ENCODE measurements at regions not wholly inside any gene's neighbourhood (a gene's known extent, or its start where the extent isn't known, plus 50 kb on each side); places are given as distances from the start of the nearest gene placed in this dataset.

- Histone ChIP-seq H3K4me1 (peaks cover 17% of the 10 kb centered on the region), H3K9me3 (replicated peaks) (no peaks in the 10 kb centered on the region), H3K36me3 (no peaks in the 10 kb centered on the region), H3K27me3 (ENCODE audit: low read depth) (no peaks in the 10 kb centered on the region), H3K27ac (replicated peaks) (no peak overlapping the region), H3K4me3 (no peak overlapping the region)
- intact Hi-C loops (cut with micrococcal nuclease), result no loop called here
- no peak for DNase-seq
- TF ChIP-seq CTCF (IDR thresholded peaks at IDR 0.05; ENCODE audit: borderline replicate concordance), result no peak
Measured at GRCh38 chr10:88058750-88059149, 195.3 kb downstream of the PTEN start.

GRCh38 chr10:88059190-88059589, 195.8 kb downstream of the PTEN start:
- Histone ChIP-seq H3K9me3 (replicated peaks) (no peaks in the 10 kb centered on the region), H3K27me3 (ENCODE audit: low read depth) (no peaks in the 10 kb centered on the region), H3K36me3 (no peaks in the 10 kb centered on the region), H3K27ac (replicated peaks) (no peak overlapping the region), H3K4me3 (no peak overlapping the region), H3K4me1 (peaks cover 21% of the 10 kb centered on the region)
- DNase-seq, result no peak
- no peak for TF ChIP-seq CTCF (IDR thresholded peaks at IDR 0.05; ENCODE audit: borderline replicate concordance)
- intact Hi-C loops (cut with micrococcal nuclease), result no loop called here

DNA sequence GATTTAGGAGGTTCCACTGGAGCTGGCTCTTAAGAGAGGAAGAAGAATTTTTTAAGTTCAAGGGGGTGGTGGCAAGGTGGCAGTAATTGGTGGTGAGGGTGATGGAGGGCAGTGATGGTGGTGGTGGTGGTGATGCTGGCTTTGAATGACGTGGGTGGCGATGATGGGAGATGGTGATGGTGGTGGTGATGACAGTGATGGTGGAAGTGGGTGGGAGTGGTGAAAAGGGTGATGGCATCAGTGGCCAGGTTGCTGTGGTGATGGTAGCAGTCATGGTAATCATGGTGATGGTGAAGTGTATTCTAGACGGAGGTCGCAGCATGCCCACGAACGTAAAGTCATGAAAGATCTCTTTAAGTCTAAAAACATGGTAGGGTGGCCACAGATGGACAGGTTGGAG, 197.3 kb downstream of the PTEN start:
- intact Hi-C loops (cut with micrococcal nuclease), result no loop called here
- H3K36me3 ChIP-seq, result no peaks in the 10 kb centered on the region
- TF ChIP-seq CTCF (IDR thresholded peaks at IDR 0.05; ENCODE audit: borderline replicate concordance), result no peak
- H3K4me3 ChIP-seq, result no peak overlapping the region
- peaks cover 37% of the 10 kb centered on the region for H3K4me1 ChIP-seq
- no peak for DNase-seq
- no peaks in the 10 kb centered on the region for H3K9me3 ChIP-seq (replicated peaks)
- H3K27me3 ChIP-seq (ENCODE audit: low read depth), result no peaks in the 10 kb centered on the region
- H3K27ac ChIP-seq (replicated peaks), result no peak overlapping the region

GRCh38 chr10:88062385-88062784, 199.0 kb downstream of the PTEN start:
- Histone ChIP-seq H3K27me3 (ENCODE audit: low read depth) (no peaks in the 10 kb centered on the region), H3K9me3 (replicated peaks) (no peaks in the 10 kb centered on the region), H3K27ac (replicated peaks) (peak overlapping the region; percentile 54), H3K4me3 (no peak overlapping the region), H3K36me3 (no peaks in the 10 kb centered on the region), H3K4me1 (peaks cover 52% of the 10 kb centered on the region)
- no peak for TF ChIP-seq CTCF (IDR thresholded peaks at IDR 0.05; ENCODE audit: borderline replicate concordance)
- intact Hi-C loops (cut with micrococcal nuclease), result no loop called here
- no peak for DNase-seq

GRCh38 chr10:88062798-88063472, 199.5 kb downstream of the PTEN start:
- intact Hi-C loops (cut with micrococcal nuclease), result no loop called here
- H3K27me3 ChIP-seq (ENCODE audit: low read depth), result no peaks in the 10 kb centered on the region
- H3K4me1 ChIP-seq, result peaks cover 53% of the 10 kb centered on the region
- TF ChIP-seq CTCF (IDR thresholded peaks at IDR 0.05; ENCODE audit: borderline replicate concordance), result no peak
- H3K36me3 ChIP-seq, result no peaks in the 10 kb centered on the region
- H3K27ac ChIP-seq (replicated peaks), result peak overlapping the region; percentile 54
- H3K4me3 ChIP-seq, result no peak overlapping the region
- no peaks in the 10 kb centered on the region for H3K9me3 ChIP-seq (replicated peaks)
- no peak for DNase-seq
